Panc1 (cell line): ENCODE measurements at regions not wholly inside any gene's neighbourhood (a gene's known extent, or its start where the extent isn't known, plus 50 kb on each side); places are given as distances from the start of the nearest gene placed in this dataset.
A peak's percentile ranks its signal among the peaks of the same experiment; 100 is the strongest.

Experiments used
- ATAC-seq: fragments of 200-7000 bp; cut with Tn5 transposase; 2 replicates; pipeline ENCODE4 v1.9.1; 2020; ENCODE audit warnings: mild to moderate bottlenecking, moderate library complexity
- BruUV-seq: library from RNA; stranded (reverse); fragments of 400-500 nt; replicated peaks from 2 replicates; lab custom pipeline; 2021; lab: Mats Ljungman, UMichigan
- CTCF ChIA-PET: fragments of 300-600 bp; sonication (Branson Sonifier 250); formaldehyde crosslinking; loops from one replicate; lab custom pipeline; 2022; ENCODE audit warnings: antibody characterized with exemption; lab: Charles Lee
- POLR2A ChIA-PET: fragments of 300-600 bp; sonication (Branson Sonifier 250); formaldehyde crosslinking; loops from one replicate; lab custom pipeline; 2022; ENCODE audit warnings: antibody characterized with exemption; lab: Charles Lee
- DNase-seq: peaks from one replicate; pipeline ENCODE4 v3.0.0-alpha.2; 2010; ENCODE audit warnings: low read depth, low spot score
- H3K27ac ChIP-seq: 2 replicates; pipeline ENCODE4 v1.5.1; 2011; ENCODE audit warnings: mild to moderate bottlenecking, low read length, inconsistent platforms
- H3K27me3 ChIP-seq: fragments of 200-500 bp; sonication (Bioruptor generic); 2 replicates; pipeline ENCODE4 v1.6.0; 2014; ENCODE audit warnings: low read length, inconsistent platforms; ENCODE audit not compliant: control insufficient read depth, insufficient read depth
- H3K36me3 ChIP-seq: fragments of 200-500 bp; sonication (Bioruptor generic); 2 replicates; pipeline ENCODE4 v1.5.1; 2014; ENCODE audit warnings: inconsistent platforms, mild to moderate bottlenecking, low read length, moderate library complexity; ENCODE audit not compliant: control insufficient read depth, insufficient read depth
- H3K4me1 ChIP-seq: 2 replicates; pipeline ENCODE4 v1.5.1; 2011; ENCODE audit warnings: inconsistent platforms, mild to moderate bottlenecking, low read length, moderate library complexity; ENCODE audit not compliant: control insufficient read depth, insufficient read depth
- H3K4me3 ChIP-seq, 2 experiments: 2 replicates each; pipeline ENCODE4 v1.5.1; 2011 to 2012; ENCODE audit warnings: low read depth in 2 of 2, low read length in 2 of 2, mild to moderate bottlenecking in 2 of 2, inconsistent platforms in 1 of 2, moderate library complexity in 1 of 2
- H3K9me3 ChIP-seq: fragments of 200-500 bp; sonication (Bioruptor generic); 2 replicates; pipeline ENCODE4 v1.5.1; 2014; ENCODE audit warnings: low read depth, mild to moderate bottlenecking, inconsistent platforms, low read length, moderate library complexity; ENCODE audit not compliant: control insufficient read depth, insufficient read depth
- POLR2AphosphoS5 ChIP-seq: IDR thresholded peaks from 2 replicates; pipeline ENCODE4 v1.6.1; 2012; ENCODE audit warnings: mild to moderate bottlenecking, low read depth, low read length, moderate library complexity
- SIN3A ChIP-seq: IDR thresholded peaks from 2 replicates; pipeline ENCODE4 v1.6.1; 2012; ENCODE audit warnings: low read depth, mild to moderate bottlenecking, low read length, moderate library complexity, borderline replicate concordance; ENCODE audit not compliant: insufficient read depth
- TCF7L2 ChIP-seq: IDR thresholded peaks from 2 replicates; pipeline ENCODE4 v1.6.1; 2011; ENCODE audit warnings: mild to moderate bottlenecking, low read depth, low read length, inconsistent platforms
- in situ Hi-C: cut with HindIII; loops from 2 replicates; pipeline ENCODE4 v1.10.0; 2016; ENCODE audit warnings: low sequenced_read_pairs, low pct_unique_long_range_greater_than_20kb
- intact Hi-C: fragments of 100-400 bp; cut with micrococcal nuclease; formaldehyde crosslinking; loops from one replicate; pipeline ENCODE4 v1.10.0; 2022; ENCODE audit not compliant: unreplicated experiment
- TF ChIP-seq, protein P1 (sequence below): fragments of 450-650 bp; IDR thresholded peaks from 2 replicates; pipeline ENCODE4 v1.5.1; 2017; ENCODE audit warnings: mild to moderate bottlenecking
- TF ChIP-seq, protein P2 (sequence below), 2 experiments: IDR thresholded peaks; 2 replicates each; pipeline ENCODE4 v1.6.1; 2011 to 2012; ENCODE audit warnings: low read depth in 2 of 2, control low read depth in 1 of 2, low read length in 1 of 2, mild to moderate bottlenecking in 1 of 2, moderate library complexity in 1 of 2; ENCODE audit not compliant: insufficient read depth in 1 of 2

DNA sequence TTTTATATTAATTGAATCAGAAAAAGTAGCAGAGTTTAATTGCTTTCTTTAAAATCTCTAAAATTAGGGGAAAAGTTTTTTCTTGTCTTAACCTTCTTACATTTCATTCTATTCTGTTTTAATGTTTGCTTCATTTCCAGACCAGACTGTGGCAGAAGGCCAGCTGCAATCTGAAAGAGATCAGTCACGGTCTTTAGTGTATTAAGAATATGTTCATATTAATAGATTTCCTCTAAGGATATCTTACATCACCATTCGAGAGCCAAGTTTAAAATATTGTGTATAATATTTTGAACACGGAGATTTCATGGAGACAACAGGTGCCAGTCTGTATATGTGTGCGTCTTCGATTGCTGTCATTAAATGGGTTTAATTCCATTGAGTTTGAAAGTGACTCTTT is 230.9 kb upstream of the ZSWIM2 start:
- DNase-seq (no peak), ATAC-seq (no peak)
- no peaks in the 10 kb centered on the region for H3K36me3 ChIP-seq
- ChIA-PET POLR2A (no interaction called here), CTCF (no interaction called here)
- no peak overlapping the region for H3K4me3 ChIP-seq
- no TSS peak for BruUV-seq
- no peaks in the 10 kb centered on the region for H3K27me3 ChIP-seq
- in situ Hi-C loops = no loop called here
- no peaks in the 10 kb centered on the region for H3K4me1 ChIP-seq
- intact Hi-C loops = no loop called here
- no peak overlapping the region for H3K27ac ChIP-seq
- TF ChIP-seq, protein P1, sequence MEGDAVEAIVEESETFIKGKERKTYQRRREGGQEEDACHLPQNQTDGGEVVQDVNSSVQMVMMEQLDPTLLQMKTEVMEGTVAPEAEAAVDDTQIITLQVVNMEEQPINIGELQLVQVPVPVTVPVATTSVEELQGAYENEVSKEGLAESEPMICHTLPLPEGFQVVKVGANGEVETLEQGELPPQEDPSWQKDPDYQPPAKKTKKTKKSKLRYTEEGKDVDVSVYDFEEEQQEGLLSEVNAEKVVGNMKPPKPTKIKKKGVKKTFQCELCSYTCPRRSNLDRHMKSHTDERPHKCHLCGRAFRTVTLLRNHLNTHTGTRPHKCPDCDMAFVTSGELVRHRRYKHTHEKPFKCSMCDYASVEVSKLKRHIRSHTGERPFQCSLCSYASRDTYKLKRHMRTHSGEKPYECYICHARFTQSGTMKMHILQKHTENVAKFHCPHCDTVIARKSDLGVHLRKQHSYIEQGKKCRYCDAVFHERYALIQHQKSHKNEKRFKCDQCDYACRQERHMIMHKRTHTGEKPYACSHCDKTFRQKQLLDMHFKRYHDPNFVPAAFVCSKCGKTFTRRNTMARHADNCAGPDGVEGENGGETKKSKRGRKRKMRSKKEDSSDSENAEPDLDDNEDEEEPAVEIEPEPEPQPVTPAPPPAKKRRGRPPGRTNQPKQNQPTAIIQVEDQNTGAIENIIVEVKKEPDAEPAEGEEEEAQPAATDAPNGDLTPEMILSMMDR = no peak
- TF ChIP-seq, protein P2, sequence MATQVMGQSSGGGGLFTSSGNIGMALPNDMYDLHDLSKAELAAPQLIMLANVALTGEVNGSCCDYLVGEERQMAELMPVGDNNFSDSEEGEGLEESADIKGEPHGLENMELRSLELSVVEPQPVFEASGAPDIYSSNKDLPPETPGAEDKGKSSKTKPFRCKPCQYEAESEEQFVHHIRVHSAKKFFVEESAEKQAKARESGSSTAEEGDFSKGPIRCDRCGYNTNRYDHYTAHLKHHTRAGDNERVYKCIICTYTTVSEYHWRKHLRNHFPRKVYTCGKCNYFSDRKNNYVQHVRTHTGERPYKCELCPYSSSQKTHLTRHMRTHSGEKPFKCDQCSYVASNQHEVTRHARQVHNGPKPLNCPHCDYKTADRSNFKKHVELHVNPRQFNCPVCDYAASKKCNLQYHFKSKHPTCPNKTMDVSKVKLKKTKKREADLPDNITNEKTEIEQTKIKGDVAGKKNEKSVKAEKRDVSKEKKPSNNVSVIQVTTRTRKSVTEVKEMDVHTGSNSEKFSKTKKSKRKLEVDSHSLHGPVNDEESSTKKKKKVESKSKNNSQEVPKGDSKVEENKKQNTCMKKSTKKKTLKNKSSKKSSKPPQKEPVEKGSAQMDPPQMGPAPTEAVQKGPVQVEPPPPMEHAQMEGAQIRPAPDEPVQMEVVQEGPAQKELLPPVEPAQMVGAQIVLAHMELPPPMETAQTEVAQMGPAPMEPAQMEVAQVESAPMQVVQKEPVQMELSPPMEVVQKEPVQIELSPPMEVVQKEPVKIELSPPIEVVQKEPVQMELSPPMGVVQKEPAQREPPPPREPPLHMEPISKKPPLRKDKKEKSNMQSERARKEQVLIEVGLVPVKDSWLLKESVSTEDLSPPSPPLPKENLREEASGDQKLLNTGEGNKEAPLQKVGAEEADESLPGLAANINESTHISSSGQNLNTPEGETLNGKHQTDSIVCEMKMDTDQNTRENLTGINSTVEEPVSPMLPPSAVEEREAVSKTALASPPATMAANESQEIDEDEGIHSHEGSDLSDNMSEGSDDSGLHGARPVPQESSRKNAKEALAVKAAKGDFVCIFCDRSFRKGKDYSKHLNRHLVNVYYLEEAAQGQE (IDR thresholded peaks at IDR 0.05; ENCODE audit: insufficient read depth in 1 of 2, low read depth in 2 of 2, low read length in 1 of 2) = no peak
- no peak for TF ChIP-seq TCF7L2
- TF ChIP-seq SIN3A = no peak
- no peak for TF ChIP-seq POLR2AphosphoS5
- H3K9me3 ChIP-seq = no peaks in the 10 kb centered on the region

DNA sequence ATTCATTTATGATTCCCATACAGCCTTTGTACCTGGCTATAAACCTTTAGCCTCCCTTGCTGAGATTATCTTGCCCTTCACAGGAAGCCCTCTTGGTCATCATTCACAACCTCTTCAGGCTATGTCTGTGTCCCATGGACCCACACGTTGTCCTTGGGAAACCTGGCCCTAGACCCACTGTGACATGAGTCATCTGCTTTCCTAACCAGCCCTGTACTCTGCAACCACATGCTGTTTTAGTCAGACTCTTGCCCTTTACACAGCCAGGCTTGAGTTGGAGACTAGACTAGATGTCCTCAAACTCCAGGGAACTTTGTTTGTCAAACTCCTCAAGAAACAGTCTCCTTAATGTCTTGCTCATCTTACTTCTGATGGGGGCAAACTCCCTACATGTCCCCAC is 229.3 kb upstream of the ZSWIM2 start:
- ChIA-PET CTCF (interaction anchor here (0.6 kb wide), 1 partner anchor 370 kb away, joined by 4 read pairs; no protein-coding TSS in a partner anchor), POLR2A (no interaction called here)
- no peaks in the 10 kb centered on the region for H3K36me3 ChIP-seq
- H3K9me3 ChIP-seq = no peaks in the 10 kb centered on the region
- intact Hi-C loops = no loop called here
- ATAC-seq (peak; percentile 58; the same call in 1 of the 2 replicates), DNase-seq (no peak)
- H3K27me3 ChIP-seq = no peaks in the 10 kb centered on the region
- no TSS peak for BruUV-seq
- TF ChIP-seq SIN3A = no peak
- TF ChIP-seq, protein P2 (IDR thresholded peaks at IDR 0.05; ENCODE audit: insufficient read depth in 1 of 2, low read depth in 2 of 2, low read length in 1 of 2) = no peak
- TF ChIP-seq, protein P1 = no peak
- no peak for TF ChIP-seq TCF7L2
- no peak for TF ChIP-seq POLR2AphosphoS5
- H3K27ac ChIP-seq = no peak overlapping the region
- H3K4me3 ChIP-seq = no peak overlapping the region
- no peaks in the 10 kb centered on the region for H3K4me1 ChIP-seq
- in situ Hi-C loops = no loop called here
